ENCODE measurements at regions not wholly inside any gene's neighbourhood (a gene's known extent, or its start where the extent isn't known, plus 50 kb on each side); places are given as distances from the start of the nearest gene placed in this dataset.

GRCh38 chr4:154014407-154015321 is 225.8 kb upstream of the SFRP2 start:
- H3K79me2 ChIP-seq (ENCODE audit: low read length) = no peaks in the 10 kb centered on the region
- ChIA-PET POLR2A (ENCODE audit: unreplicated experiment) (no interaction called here), CTCF (no interaction called here)
- ATAC-seq (no peak), DNase-seq (no peak)
- no peak overlapping the region for H2AFZ ChIP-seq (ENCODE audit: low read length)
- no peaks in the 10 kb centered on the region for H3F3A ChIP-seq (ENCODE audit: low read length, unreplicated experiment)
- no peaks in the 10 kb centered on the region for H3K4me1 ChIP-seq (ENCODE audit: insufficient read depth, low read length)
- H3K4me3 ChIP-seq (ENCODE audit: low read length) = no peak overlapping the region
- no peak overlapping the region for H3K4me2 ChIP-seq (ENCODE audit: low read length)
- intact Hi-C loops (cut with micrococcal nuclease) = no loop called here
- H3K9ac ChIP-seq (ENCODE audit: low read length) = no peak overlapping the region
- no peaks in the 10 kb centered on the region for H3K36me3 ChIP-seq (ENCODE audit: low read depth, low read length)
- H3K9me2 ChIP-seq (replicated peaks; ENCODE audit: low read length) = no peaks in the 10 kb centered on the region
- peaks cover 24% of the 10 kb centered on the region for H3K27me3 ChIP-seq (ENCODE audit: low read length)
- no peaks in the 10 kb centered on the region for H4K20me1 ChIP-seq (ENCODE audit: low read length)
- no peaks in the 10 kb centered on the region for H3K9me3 ChIP-seq (ENCODE audit: low read length)
- no TSS peak for BruUV-seq (replicated peaks)
- TF ChIP-seq, protein P1, sequence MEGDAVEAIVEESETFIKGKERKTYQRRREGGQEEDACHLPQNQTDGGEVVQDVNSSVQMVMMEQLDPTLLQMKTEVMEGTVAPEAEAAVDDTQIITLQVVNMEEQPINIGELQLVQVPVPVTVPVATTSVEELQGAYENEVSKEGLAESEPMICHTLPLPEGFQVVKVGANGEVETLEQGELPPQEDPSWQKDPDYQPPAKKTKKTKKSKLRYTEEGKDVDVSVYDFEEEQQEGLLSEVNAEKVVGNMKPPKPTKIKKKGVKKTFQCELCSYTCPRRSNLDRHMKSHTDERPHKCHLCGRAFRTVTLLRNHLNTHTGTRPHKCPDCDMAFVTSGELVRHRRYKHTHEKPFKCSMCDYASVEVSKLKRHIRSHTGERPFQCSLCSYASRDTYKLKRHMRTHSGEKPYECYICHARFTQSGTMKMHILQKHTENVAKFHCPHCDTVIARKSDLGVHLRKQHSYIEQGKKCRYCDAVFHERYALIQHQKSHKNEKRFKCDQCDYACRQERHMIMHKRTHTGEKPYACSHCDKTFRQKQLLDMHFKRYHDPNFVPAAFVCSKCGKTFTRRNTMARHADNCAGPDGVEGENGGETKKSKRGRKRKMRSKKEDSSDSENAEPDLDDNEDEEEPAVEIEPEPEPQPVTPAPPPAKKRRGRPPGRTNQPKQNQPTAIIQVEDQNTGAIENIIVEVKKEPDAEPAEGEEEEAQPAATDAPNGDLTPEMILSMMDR (conservative IDR thresholded peaks at IDR 0.05; ENCODE audit: low read depth, low read length) = no peak
- TF ChIP-seq EZH2 (IDR thresholded peaks at IDR 0.05; ENCODE audit: low read length, unreplicated experiment) (no peak), EZH2phosphoT487 (IDR thresholded peaks at IDR 0.05; ENCODE audit: borderline replicate concordance, low read length) (no peak)
- no peak overlapping the region for H3K27ac ChIP-seq (ENCODE audit: low read length)

DNA sequence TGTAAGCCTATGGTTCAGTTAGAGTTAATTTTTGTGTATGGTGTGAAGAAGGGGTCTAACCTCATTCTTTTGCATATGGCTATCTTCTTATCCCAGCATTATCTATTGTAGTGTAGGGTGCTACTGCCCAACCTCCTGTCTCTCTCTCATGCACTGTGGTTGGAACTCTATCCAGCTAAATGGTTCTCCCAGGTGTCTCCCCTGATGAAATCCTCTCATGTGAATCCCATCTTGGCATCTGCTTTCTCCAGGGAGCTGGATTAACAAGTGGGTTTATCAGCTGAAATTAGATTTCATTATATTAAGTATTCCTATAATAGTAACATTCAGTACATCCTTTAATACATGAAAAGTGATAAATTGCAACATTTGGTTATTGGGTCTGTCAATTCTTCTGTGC is 224.7 kb upstream of the SFRP2 start:
- Histone ChIP-seq H3K79me2 (ENCODE audit: low read length) (no peaks in the 10 kb centered on the region), H3K9me2 (replicated peaks; ENCODE audit: low read length) (no peaks in the 10 kb centered on the region), H3K27me3 (ENCODE audit: low read length) (peaks cover 13% of the 10 kb centered on the region), H4K20me1 (ENCODE audit: low read length) (no peaks in the 10 kb centered on the region), H3K27ac (ENCODE audit: low read length) (no peak overlapping the region), H3K4me3 (ENCODE audit: low read length) (no peak overlapping the region), H2AFZ (ENCODE audit: low read length) (no peak overlapping the region), H3K9ac (ENCODE audit: low read length) (no peak overlapping the region), H3K9me3 (ENCODE audit: low read length) (no peaks in the 10 kb centered on the region), H3K36me3 (ENCODE audit: low read depth, low read length) (no peaks in the 10 kb centered on the region), H3K4me2 (ENCODE audit: low read length) (no peak overlapping the region), H3F3A (ENCODE audit: low read length, unreplicated experiment) (no peaks in the 10 kb centered on the region), H3K4me1 (ENCODE audit: insufficient read depth, low read length) (no peaks in the 10 kb centered on the region)
- DNase-seq = no peak
- no peak for ATAC-seq
- intact Hi-C loops (cut with micrococcal nuclease) = no loop called here
- ChIA-PET POLR2A (ENCODE audit: unreplicated experiment) (no interaction called here), CTCF (no interaction called here)
- TF ChIP-seq, protein P1 (conservative IDR thresholded peaks at IDR 0.05; ENCODE audit: low read depth, low read length) = no peak
- no peak for TF ChIP-seq EZH2 (IDR thresholded peaks at IDR 0.05; ENCODE audit: low read length, unreplicated experiment)
- TF ChIP-seq EZH2phosphoT487 (IDR thresholded peaks at IDR 0.05; ENCODE audit: borderline replicate concordance, low read length) = no peak
- no TSS peak for BruUV-seq (replicated peaks)

GRCh38 chr4:154010371-154010770 is 221.5 kb upstream of the SFRP2 start:
- ChIA-PET CTCF (no interaction called here), POLR2A (ENCODE audit: unreplicated experiment) (no interaction called here)
- no peaks in the 10 kb centered on the region for H3F3A ChIP-seq (ENCODE audit: low read length, unreplicated experiment)
- H3K27ac ChIP-seq (ENCODE audit: low read length) = no peak overlapping the region
- DNase-seq = no peak
- no peak for ATAC-seq
- H3K36me3 ChIP-seq (ENCODE audit: low read depth, low read length) = no peaks in the 10 kb centered on the region
- H3K9me2 ChIP-seq (replicated peaks; ENCODE audit: low read length) = no peaks in the 10 kb centered on the region
- no peaks in the 10 kb centered on the region for H4K20me1 ChIP-seq (ENCODE audit: low read length)
- H3K4me3 ChIP-seq (ENCODE audit: low read length) = no peak overlapping the region
- BruUV-seq (replicated peaks) = no TSS peak
- TF ChIP-seq, protein P1 (conservative IDR thresholded peaks at IDR 0.05; ENCODE audit: low read depth, low read length) = no peak
- TF ChIP-seq EZH2 (IDR thresholded peaks at IDR 0.05; ENCODE audit: low read length, unreplicated experiment) = no peak
- TF ChIP-seq EZH2phosphoT487 (IDR thresholded peaks at IDR 0.05; ENCODE audit: borderline replicate concordance, low read length) = no peak
- H3K9me3 ChIP-seq (ENCODE audit: low read length) = no peaks in the 10 kb centered on the region
- no peaks in the 10 kb centered on the region for H3K4me1 ChIP-seq (ENCODE audit: insufficient read depth, low read length)
- no peak overlapping the region for H3K9ac ChIP-seq (ENCODE audit: low read length)
- intact Hi-C loops (cut with micrococcal nuclease) = no loop called here
- H2AFZ ChIP-seq (ENCODE audit: low read length) = no peak overlapping the region
- H3K79me2 ChIP-seq (ENCODE audit: low read length) = no peaks in the 10 kb centered on the region
- H3K4me2 ChIP-seq (ENCODE audit: low read length) = no peak overlapping the region
- H3K27me3 ChIP-seq (ENCODE audit: low read length) = peaks cover 13% of the 10 kb centered on the region
